C4-2B (cell line): ENCODE measurements at regions not wholly inside any gene's neighbourhood (a gene's known extent, or its start where the extent isn't known, plus 50 kb on each side); places are given as distances from the start of the nearest gene placed in this dataset.

Source experiments
- ZFX ChIP-seq: fragments of 450-650 bp; IDR thresholded peaks from 2 replicates; pipeline ENCODE4 v1.6.1; 2017
- TF ChIP-seq, protein P1 (sequence below): fragments of 450-650 bp; conservative IDR thresholded peaks from 2 replicates; pipeline ENCODE4 v1.5.1; 2017; ENCODE audit warnings: mild to moderate bottlenecking

DNA sequence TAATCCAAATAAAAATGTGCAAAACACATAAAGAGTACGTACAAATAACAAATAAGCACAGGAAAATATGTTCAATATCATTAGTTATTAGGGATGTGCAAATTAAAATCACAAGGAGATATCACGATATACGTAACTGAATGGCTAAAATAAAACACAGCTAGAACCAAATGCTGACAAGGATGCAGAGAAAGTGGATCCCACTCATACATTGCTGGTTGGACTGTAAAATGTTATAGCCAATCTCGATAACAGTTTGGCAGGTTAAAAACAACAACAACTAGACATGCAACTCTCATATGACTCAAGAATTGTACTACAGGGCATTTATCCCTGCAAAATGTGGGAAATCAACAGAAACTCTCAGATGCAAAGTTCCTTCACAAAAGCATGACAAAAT is 553.9 kb downstream of the ADCYAP1 start:
- TF ChIP-seq, protein P1, sequence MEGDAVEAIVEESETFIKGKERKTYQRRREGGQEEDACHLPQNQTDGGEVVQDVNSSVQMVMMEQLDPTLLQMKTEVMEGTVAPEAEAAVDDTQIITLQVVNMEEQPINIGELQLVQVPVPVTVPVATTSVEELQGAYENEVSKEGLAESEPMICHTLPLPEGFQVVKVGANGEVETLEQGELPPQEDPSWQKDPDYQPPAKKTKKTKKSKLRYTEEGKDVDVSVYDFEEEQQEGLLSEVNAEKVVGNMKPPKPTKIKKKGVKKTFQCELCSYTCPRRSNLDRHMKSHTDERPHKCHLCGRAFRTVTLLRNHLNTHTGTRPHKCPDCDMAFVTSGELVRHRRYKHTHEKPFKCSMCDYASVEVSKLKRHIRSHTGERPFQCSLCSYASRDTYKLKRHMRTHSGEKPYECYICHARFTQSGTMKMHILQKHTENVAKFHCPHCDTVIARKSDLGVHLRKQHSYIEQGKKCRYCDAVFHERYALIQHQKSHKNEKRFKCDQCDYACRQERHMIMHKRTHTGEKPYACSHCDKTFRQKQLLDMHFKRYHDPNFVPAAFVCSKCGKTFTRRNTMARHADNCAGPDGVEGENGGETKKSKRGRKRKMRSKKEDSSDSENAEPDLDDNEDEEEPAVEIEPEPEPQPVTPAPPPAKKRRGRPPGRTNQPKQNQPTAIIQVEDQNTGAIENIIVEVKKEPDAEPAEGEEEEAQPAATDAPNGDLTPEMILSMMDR = no peak
- no peak for TF ChIP-seq ZFX
